ENCODE measurements at regions not wholly inside any gene's neighbourhood (a gene's known extent, or its start where the extent isn't known, plus 50 kb on each side); places are given as distances from the start of the nearest gene placed in this dataset.

GRCh38 chr2:21820271-21820670 lies 696.5 kb downstream of the TDRD15 start:
- H3K27ac ChIP-seq, result no peak overlapping the region
- no peaks in the 10 kb centered on the region for H3K36me3 ChIP-seq
- no peak overlapping the region for H3K4me3 ChIP-seq
- TF ChIP-seq CTCF (IDR thresholded peaks at IDR 0.05), result no peak
- no peaks in the 10 kb centered on the region for H3K4me1 ChIP-seq
- H3K27me3 ChIP-seq, result no peaks in the 10 kb centered on the region
- H3K9me3 ChIP-seq, result no peaks in the 10 kb centered on the region
- DNase-seq, result no peak
- intact Hi-C loops (cut with DNase I), result no loop called here
- H3K9ac ChIP-seq (ENCODE audit: low read depth in 2 of 2, low read length in 2 of 2), result no peak overlapping the region

GRCh38 chr2:21821672-21822227 lies 698.0 kb downstream of the TDRD15 start:
- Histone ChIP-seq H3K4me1 (no peaks in the 10 kb centered on the region), H3K27me3 (no peaks in the 10 kb centered on the region), H3K27ac (no peak overlapping the region), H3K4me3 (no peak overlapping the region), H3K9me3 (no peaks in the 10 kb centered on the region), H3K36me3 (no peaks in the 10 kb centered on the region), H3K9ac (ENCODE audit: low read depth in 2 of 2, low read length in 2 of 2) (no peak overlapping the region)
- no peak for TF ChIP-seq CTCF (IDR thresholded peaks at IDR 0.05)
- no peak for DNase-seq
- intact Hi-C loops (cut with DNase I), result no loop called here

- Histone ChIP-seq H3K9ac (ENCODE audit: low read depth in 2 of 2, low read length in 2 of 2) (no peak overlapping the region), H3K27me3 (no peaks in the 10 kb centered on the region), H3K4me1 (no peaks in the 10 kb centered on the region)
These were observed 698.7 kb downstream of the TDRD15 start for GRCh38 chr2:21822505-21822904.

GRCh38 chr2:21833767-21834166 lies 710.0 kb downstream of the TDRD15 start:
- no peak overlapping the region for H3K9ac ChIP-seq (ENCODE audit: low read depth in 2 of 2, low read length in 2 of 2)
- no peaks in the 10 kb centered on the region for H3K4me1 ChIP-seq
- no peak overlapping the region for H3K4me3 ChIP-seq
- TF ChIP-seq CTCF (IDR thresholded peaks at IDR 0.05), result no peak
- no peaks in the 10 kb centered on the region for H3K36me3 ChIP-seq
- no peak overlapping the region for H3K27ac ChIP-seq
- H3K27me3 ChIP-seq, result no peaks in the 10 kb centered on the region
- intact Hi-C loops (cut with DNase I), result no loop called here
- H3K9me3 ChIP-seq, result no peaks in the 10 kb centered on the region
- no peak for DNase-seq

More at GRCh38 chr2:21822505-21822904, 698.7 kb downstream of the TDRD15 start:
- H3K9me3 ChIP-seq, result no peaks in the 10 kb centered on the region
- no peak for TF ChIP-seq CTCF (IDR thresholded peaks at IDR 0.05)
- DNase-seq, result no peak
- no peaks in the 10 kb centered on the region for H3K36me3 ChIP-seq
- intact Hi-C loops (cut with DNase I), result no loop called here
- H3K27ac ChIP-seq, result no peak overlapping the region
- H3K4me3 ChIP-seq, result no peak overlapping the region

GRCh38 chr2:21836261-21836660 lies 712.5 kb downstream of the TDRD15 start:
- no peak overlapping the region for H3K4me3 ChIP-seq
- intact Hi-C loops (cut with DNase I), result no loop called here
- H3K36me3 ChIP-seq, result no peaks in the 10 kb centered on the region

More at GRCh38 chr2:21836261-21836660, 712.5 kb downstream of the TDRD15 start:
- no peak for TF ChIP-seq CTCF (IDR thresholded peaks at IDR 0.05)
- Histone ChIP-seq H3K4me1 (no peaks in the 10 kb centered on the region), H3K9ac (ENCODE audit: low read depth in 2 of 2, low read length in 2 of 2) (no peak overlapping the region), H3K27ac (no peak overlapping the region), H3K9me3 (no peaks in the 10 kb centered on the region), H3K27me3 (no peaks in the 10 kb centered on the region)
- DNase-seq, result no peak

Data from colonic mucosa (tissue), 4 donors.